ENCODE measurements at regions not wholly inside any gene's neighbourhood (a gene's known extent, or its start where the extent isn't known, plus 50 kb on each side); places are given as distances from the start of the nearest gene placed in this dataset.

- no peaks in the 10 kb centered on the region for H3K27me3 Mint-ChIP-seq (ENCODE audit: insufficient read depth)
- intact Hi-C loops (cut with micrococcal nuclease) = no loop called here
- DNase-seq (ENCODE audit: low spot score) = no peak
- H3K27ac Mint-ChIP-seq = no peak overlapping the region
- H3K36me3 Mint-ChIP-seq (ENCODE audit: low read depth) = no peaks in the 10 kb centered on the region
- H3K9me3 Mint-ChIP-seq = peaks cover 32% of the 10 kb centered on the region
- no peaks in the 10 kb centered on the region for H3K4me1 Mint-ChIP-seq (ENCODE audit: low read depth)
- no peak overlapping the region for H3K4me3 Mint-ChIP-seq
Measured at GRCh38 chr3:80889535-80889934, 871.9 kb downstream of the GBE1 start.

GRCh38 chr3:80870476-80871041, 890.9 kb downstream of the GBE1 start:
- intact Hi-C loops (cut with micrococcal nuclease) = no loop called here
- Mint-ChIP-seq H3K4me1 (ENCODE audit: low read depth) (no peaks in the 10 kb centered on the region), H3K27ac (no peak overlapping the region), H3K9me3 (peaks cover 21% of the 10 kb centered on the region), H3K4me3 (no peak overlapping the region), H3K27me3 (ENCODE audit: insufficient read depth) (no peaks in the 10 kb centered on the region), H3K36me3 (ENCODE audit: low read depth) (no peaks in the 10 kb centered on the region)
- no peak for DNase-seq (ENCODE audit: low spot score)

GRCh38 chr3:80855482-80855881, 906.0 kb downstream of the GBE1 start:
- H3K27me3 Mint-ChIP-seq (ENCODE audit: insufficient read depth) = no peaks in the 10 kb centered on the region
- no peak for DNase-seq (ENCODE audit: low spot score)
- intact Hi-C loops (cut with micrococcal nuclease) = no loop called here
- H3K4me1 Mint-ChIP-seq (ENCODE audit: low read depth) = no peaks in the 10 kb centered on the region
- H3K36me3 Mint-ChIP-seq (ENCODE audit: low read depth) = no peaks in the 10 kb centered on the region
- H3K4me3 Mint-ChIP-seq = no peak overlapping the region
- peaks cover 11% of the 10 kb centered on the region for H3K9me3 Mint-ChIP-seq
- H3K27ac Mint-ChIP-seq = no peak overlapping the region

DNA sequence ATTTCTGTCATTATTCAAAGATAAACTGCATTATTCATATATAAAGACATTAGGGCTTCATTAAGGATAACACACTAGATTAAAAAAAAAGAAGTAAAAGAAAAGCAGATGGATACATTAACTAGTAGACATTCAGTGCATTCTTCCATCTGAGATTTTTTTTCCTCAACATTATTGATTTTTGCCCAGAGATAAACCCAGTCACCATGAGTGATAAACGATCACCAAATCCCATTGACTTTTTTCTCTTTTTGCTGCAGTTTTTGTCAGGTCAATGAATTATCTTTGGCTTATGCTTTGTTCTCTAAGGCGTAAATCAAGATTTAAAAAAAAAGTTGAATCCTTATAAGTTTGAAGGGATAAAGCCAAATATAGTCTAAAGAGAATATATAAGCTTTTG, 925.0 kb downstream of the GBE1 start:
- H3K4me3 Mint-ChIP-seq = no peak overlapping the region
- DNase-seq (ENCODE audit: low spot score) = no peak
- H3K27ac Mint-ChIP-seq = no peak overlapping the region
- no peaks in the 10 kb centered on the region for H3K27me3 Mint-ChIP-seq (ENCODE audit: insufficient read depth)
- peaks cover 18% of the 10 kb centered on the region for H3K9me3 Mint-ChIP-seq
- H3K4me1 Mint-ChIP-seq (ENCODE audit: low read depth) = no peaks in the 10 kb centered on the region
- H3K36me3 Mint-ChIP-seq (ENCODE audit: low read depth) = no peaks in the 10 kb centered on the region
- intact Hi-C loops (cut with micrococcal nuclease) = no loop called here

DNA sequence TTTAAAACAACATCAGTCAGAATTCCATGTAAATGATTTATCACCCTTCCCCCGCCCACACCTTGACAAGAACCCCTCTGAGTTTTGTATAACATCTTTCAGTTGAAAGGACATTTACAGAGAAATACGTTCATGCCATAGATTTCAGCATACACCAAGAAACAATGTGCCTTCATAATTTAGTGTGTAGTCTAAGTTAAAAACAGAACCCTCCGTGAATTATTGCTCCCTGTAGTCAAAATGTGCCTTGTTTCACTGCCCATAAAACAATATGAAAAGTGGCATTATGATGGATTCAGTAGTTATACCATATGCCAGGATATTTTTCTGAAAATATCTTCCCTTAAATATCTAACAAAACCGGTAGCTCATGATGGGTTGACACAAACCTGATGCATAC, 953.9 kb downstream of the GBE1 start:
- no peak overlapping the region for H3K27ac Mint-ChIP-seq
- intact Hi-C loops (cut with micrococcal nuclease) = no loop called here
- H3K27me3 Mint-ChIP-seq (ENCODE audit: insufficient read depth) = no peaks in the 10 kb centered on the region
- DNase-seq (ENCODE audit: low spot score) = no peak
- H3K4me1 Mint-ChIP-seq (ENCODE audit: low read depth) = no peaks in the 10 kb centered on the region
- H3K4me3 Mint-ChIP-seq = no peak overlapping the region
- H3K36me3 Mint-ChIP-seq (ENCODE audit: low read depth) = no peaks in the 10 kb centered on the region
- peaks cover 11% of the 10 kb centered on the region for H3K9me3 Mint-ChIP-seq

DNA sequence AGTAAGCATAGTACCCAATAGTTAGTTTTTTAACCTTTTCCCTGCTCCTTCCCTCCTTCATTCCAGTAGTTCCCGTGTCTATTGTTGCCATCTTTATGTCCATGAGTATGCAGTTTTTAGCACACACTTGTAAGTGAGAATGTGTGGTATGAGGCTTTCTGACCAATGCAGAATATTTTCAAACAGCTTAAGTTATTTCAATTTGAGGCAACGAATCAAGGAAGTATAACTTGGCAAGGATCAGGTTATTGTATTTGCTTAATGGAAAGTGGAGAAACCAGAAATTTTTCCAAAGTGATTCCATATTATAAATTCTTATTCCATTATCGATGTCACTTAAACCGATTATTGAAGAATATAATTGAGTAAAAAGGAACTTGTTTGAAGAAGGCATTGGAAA, 954.8 kb downstream of the GBE1 start:
- Mint-ChIP-seq H3K9me3 (peaks cover 11% of the 10 kb centered on the region), H3K36me3 (ENCODE audit: low read depth) (no peaks in the 10 kb centered on the region), H3K27me3 (ENCODE audit: insufficient read depth) (no peaks in the 10 kb centered on the region), H3K4me1 (ENCODE audit: low read depth) (no peaks in the 10 kb centered on the region), H3K4me3 (no peak overlapping the region), H3K27ac (no peak overlapping the region)
- DNase-seq (ENCODE audit: low spot score) = no peak
- intact Hi-C loops (cut with micrococcal nuclease) = no loop called here

DNA sequence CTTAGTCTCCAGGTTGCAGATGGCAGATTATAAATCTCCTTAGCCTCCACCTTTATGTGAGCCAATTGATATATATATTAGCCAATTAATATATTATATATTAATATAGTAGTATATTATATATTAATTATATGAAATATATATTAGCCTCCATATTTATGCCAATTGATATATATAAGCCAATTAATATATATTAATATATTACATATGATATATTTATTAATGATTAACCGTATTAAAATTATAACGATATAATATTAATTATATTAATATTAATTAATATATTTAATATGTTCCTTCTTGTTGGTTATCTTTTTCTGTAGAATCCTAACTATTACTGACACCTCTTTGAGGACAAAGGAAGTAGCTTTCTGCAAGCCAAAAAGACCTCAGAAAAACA, 972.5 kb downstream of the GBE1 start:
- Mint-ChIP-seq H3K9me3 (peaks cover 13% of the 10 kb centered on the region), H3K4me3 (no peak overlapping the region), H3K27ac (no peak overlapping the region), H3K36me3 (ENCODE audit: low read depth) (no peaks in the 10 kb centered on the region), H3K27me3 (ENCODE audit: insufficient read depth) (no peaks in the 10 kb centered on the region), H3K4me1 (ENCODE audit: low read depth) (no peaks in the 10 kb centered on the region)
- no peak for DNase-seq (ENCODE audit: low spot score)
- intact Hi-C loops (cut with micrococcal nuclease) = no loop called here

DNA sequence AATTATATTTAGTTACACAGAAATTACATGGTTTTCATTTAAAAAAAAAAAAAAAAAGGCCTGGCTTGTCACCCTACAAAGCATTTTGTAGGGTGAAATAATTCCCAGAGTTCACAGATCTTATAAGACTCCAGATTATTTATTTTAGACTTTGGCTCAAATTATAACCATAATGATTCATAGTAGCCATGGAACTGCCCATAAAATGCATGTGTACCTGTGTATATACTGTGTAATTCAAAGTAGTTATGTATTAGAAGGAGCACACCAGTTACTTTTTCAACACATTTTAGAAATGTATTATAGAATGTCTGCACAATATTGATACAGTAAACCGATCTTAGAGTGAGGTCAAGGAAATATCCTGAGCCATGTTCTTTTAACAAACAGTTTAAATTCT, 975.6 kb downstream of the GBE1 start:
- no peak for DNase-seq (ENCODE audit: low spot score)
- Mint-ChIP-seq H3K4me3 (no peak overlapping the region), H3K27ac (no peak overlapping the region), H3K27me3 (ENCODE audit: insufficient read depth) (no peaks in the 10 kb centered on the region), H3K4me1 (ENCODE audit: low read depth) (no peaks in the 10 kb centered on the region), H3K36me3 (ENCODE audit: low read depth) (no peaks in the 10 kb centered on the region), H3K9me3 (peaks cover 15% of the 10 kb centered on the region)
- intact Hi-C loops (cut with micrococcal nuclease) = no loop called here

DNA sequence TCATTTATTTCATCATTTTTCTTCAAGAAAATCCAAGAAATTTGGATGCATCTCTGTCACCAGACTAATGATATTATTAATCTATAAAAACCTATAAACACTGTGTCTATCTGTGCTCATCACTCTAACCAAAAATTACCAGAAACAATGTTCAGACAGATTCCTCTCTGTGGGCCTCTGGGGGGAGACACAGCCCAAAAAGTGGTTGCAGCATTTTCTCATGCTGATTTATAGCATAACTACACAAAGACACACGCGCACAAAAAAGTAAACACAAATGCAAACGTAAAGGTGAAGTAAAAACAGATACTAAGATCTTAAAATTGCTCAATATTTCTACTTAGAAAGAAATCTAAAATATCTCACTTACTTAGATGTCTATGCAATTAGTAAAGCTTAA, 976.0 kb downstream of the GBE1 start:
- Mint-ChIP-seq H3K36me3 (ENCODE audit: low read depth) (no peaks in the 10 kb centered on the region), H3K4me1 (ENCODE audit: low read depth) (no peaks in the 10 kb centered on the region), H3K27ac (no peak overlapping the region), H3K27me3 (ENCODE audit: insufficient read depth) (no peaks in the 10 kb centered on the region), H3K9me3 (peaks cover 15% of the 10 kb centered on the region), H3K4me3 (no peak overlapping the region)
- DNase-seq (ENCODE audit: low spot score) = no peak
- intact Hi-C loops (cut with micrococcal nuclease) = no loop called here

DNA sequence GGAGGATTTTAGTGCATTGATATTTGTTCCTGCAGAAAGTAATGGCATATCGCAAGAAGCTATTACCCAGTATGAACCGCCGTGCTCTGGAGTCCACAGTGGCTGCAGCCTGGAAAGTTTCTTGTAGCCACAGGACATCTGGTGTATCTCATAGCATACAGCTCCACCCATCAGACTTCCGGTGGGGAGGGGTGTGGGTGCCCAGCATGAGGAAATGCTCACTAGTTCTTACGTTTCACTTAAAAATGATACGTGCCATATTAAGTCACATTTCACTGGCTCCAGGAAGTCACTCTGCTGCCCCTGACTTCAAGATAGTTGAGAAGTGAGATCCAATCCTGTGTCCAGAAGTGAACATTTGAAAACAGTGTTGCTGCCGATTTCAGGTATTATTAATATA, 990.4 kb downstream of the GBE1 start:
- peaks cover 3% of the 10 kb centered on the region for H3K9me3 Mint-ChIP-seq
- intact Hi-C loops (cut with micrococcal nuclease) = no loop called here
- H3K4me3 Mint-ChIP-seq = no peak overlapping the region

DNA sequence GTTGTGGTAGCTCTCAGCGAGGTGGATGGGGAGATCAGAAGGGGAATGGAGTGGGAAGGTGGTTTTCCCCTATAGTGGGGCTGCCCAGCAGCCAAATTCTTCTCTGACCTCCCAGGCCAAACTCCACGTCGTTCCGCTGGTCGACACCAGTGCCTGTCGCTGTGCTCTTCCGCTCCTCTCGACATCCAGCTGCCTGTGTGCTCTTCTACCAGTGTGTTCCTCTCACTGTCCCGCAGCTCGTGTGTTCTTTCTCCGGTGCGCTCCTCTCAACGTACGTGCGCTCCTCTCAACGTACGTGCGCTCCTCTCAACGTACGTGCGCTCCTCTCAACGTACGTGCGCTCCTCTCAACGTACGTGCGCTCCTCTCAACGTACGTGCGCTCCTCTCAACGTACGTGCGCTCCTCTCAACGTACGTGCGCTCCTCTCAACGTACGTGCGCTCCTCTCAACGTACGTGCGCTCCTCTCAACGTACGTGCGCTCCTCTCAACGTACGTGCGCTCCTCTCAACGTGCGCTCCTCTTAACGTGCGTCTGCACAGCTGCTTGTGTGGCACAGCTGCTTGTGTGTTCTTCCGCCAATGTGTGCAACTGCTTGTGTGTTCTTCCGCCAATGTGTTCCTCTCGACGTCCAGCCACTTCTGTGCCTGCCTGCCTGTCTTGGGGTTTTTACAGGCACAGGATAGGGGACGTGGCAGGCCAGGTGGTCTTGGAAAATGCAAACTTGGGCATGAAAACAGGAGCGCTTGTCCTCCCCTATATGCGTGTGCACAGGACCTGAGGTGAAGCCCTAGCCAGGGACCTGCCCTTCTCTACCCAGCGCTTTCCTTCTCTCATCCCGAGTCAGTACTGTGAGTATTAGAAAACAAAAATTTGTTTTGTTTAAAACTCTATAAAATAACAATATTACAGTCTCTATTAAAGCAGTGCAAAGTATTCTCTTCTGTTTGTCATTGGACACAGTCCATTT, 991.1 kb downstream of the GBE1 start:
- no peak overlapping the region for H3K27ac Mint-ChIP-seq
- intact Hi-C loops (cut with micrococcal nuclease) = no loop called here
- H3K4me1 Mint-ChIP-seq (ENCODE audit: low read depth) = no peaks in the 10 kb centered on the region
- H3K36me3 Mint-ChIP-seq (ENCODE audit: low read depth) = no peaks in the 10 kb centered on the region
- peaks cover 3% of the 10 kb centered on the region for H3K9me3 Mint-ChIP-seq
- peak overlapping the region; percentile 39 for H3K4me3 Mint-ChIP-seq
- no peak for DNase-seq (ENCODE audit: low spot score)
- H3K27me3 Mint-ChIP-seq (ENCODE audit: insufficient read depth) = no peaks in the 10 kb centered on the region

More for the DNA sequence above, 990.4 kb downstream of the GBE1 start:
- Mint-ChIP-seq H3K36me3 (ENCODE audit: low read depth) (no peaks in the 10 kb centered on the region), H3K27me3 (ENCODE audit: insufficient read depth) (no peaks in the 10 kb centered on the region), H3K27ac (no peak overlapping the region), H3K4me1 (ENCODE audit: low read depth) (no peaks in the 10 kb centered on the region)
- no peak for DNase-seq (ENCODE audit: low spot score)

GRCh38 chr3:80769683-80770082, 991.8 kb downstream of the GBE1 start:
- H3K36me3 Mint-ChIP-seq (ENCODE audit: low read depth) = no peaks in the 10 kb centered on the region
- peaks cover 3% of the 10 kb centered on the region for H3K9me3 Mint-ChIP-seq
- intact Hi-C loops (cut with micrococcal nuclease) = no loop called here
- peak overlapping the region; percentile 39 for H3K4me3 Mint-ChIP-seq
- H3K27me3 Mint-ChIP-seq (ENCODE audit: insufficient read depth) = no peaks in the 10 kb centered on the region
- H3K4me1 Mint-ChIP-seq (ENCODE audit: low read depth) = no peaks in the 10 kb centered on the region
- DNase-seq (ENCODE audit: low spot score) = no peak
- no peak overlapping the region for H3K27ac Mint-ChIP-seq

GRCh38 chr3:80767604-80768003, 993.8 kb downstream of the GBE1 start:
- H3K4me1 Mint-ChIP-seq (ENCODE audit: low read depth) = no peaks in the 10 kb centered on the region
- peaks cover 3% of the 10 kb centered on the region for H3K9me3 Mint-ChIP-seq
- no peaks in the 10 kb centered on the region for H3K36me3 Mint-ChIP-seq (ENCODE audit: low read depth)
- intact Hi-C loops (cut with micrococcal nuclease) = no loop called here
- DNase-seq (ENCODE audit: low spot score) = no peak
- H3K4me3 Mint-ChIP-seq = no peak overlapping the region
- no peaks in the 10 kb centered on the region for H3K27me3 Mint-ChIP-seq (ENCODE audit: insufficient read depth)
- no peak overlapping the region for H3K27ac Mint-ChIP-seq
